Astrocyte (in vitro differentiated cells and primary cell): ENCODE measurements at regions not wholly inside any gene's neighbourhood (a gene's known extent, or its start where the extent isn't known, plus 50 kb on each side); places are given as distances from the start of the nearest gene placed in this dataset.

ENCODE experiments used
- DNase-seq: peaks from one replicate; pipeline ENCODE4 v3.0.0-alpha.2; 2010; ENCODE audit warnings: low read depth
- FAIRE-seq: peaks from 2 replicates; lab custom pipeline; 2011; peaks lifted over from hg19 to GRCh38; lab: Jason Lieb, UNC
- H2AFZ ChIP-seq: 2 replicates; pipeline ENCODE4 v1.6.0; 2012; ENCODE audit warnings: low read depth, low read length, inconsistent platforms
- H3K27ac ChIP-seq: 2 replicates; pipeline ENCODE4 v1.5.1; 2011; ENCODE audit warnings: low read depth, low read length, inconsistent platforms
- H3K27me3 ChIP-seq: 2 replicates; pipeline ENCODE4 v1.6.0; 2011; ENCODE audit warnings: low read length, inconsistent platforms; ENCODE audit not compliant: insufficient read depth
- H3K36me3 ChIP-seq: 2 replicates; pipeline ENCODE4 v1.5.1; 2011; ENCODE audit warnings: low read length, inconsistent platforms; ENCODE audit not compliant: insufficient read depth
- H3K4me1 ChIP-seq: 2 replicates; pipeline ENCODE4 v1.5.1; 2011; ENCODE audit warnings: low read length, inconsistent platforms; ENCODE audit not compliant: insufficient read depth
- H3K4me2 ChIP-seq: 2 replicates; pipeline ENCODE4 v1.6.0; 2012; ENCODE audit warnings: low read length, inconsistent platforms
- H3K4me3 ChIP-seq: 2 replicates; pipeline ENCODE4 v1.5.1; 2011; ENCODE audit warnings: low read depth, mild to moderate bottlenecking, low read length, inconsistent platforms; ENCODE audit not compliant: insufficient read depth
- H3K79me2 ChIP-seq: 2 replicates; pipeline ENCODE4 v1.6.0; 2012; ENCODE audit warnings: mild to moderate bottlenecking, low read length, inconsistent platforms; ENCODE audit not compliant: insufficient read depth
- H3K9ac ChIP-seq: 2 replicates; pipeline ENCODE4 v1.6.0; 2012; ENCODE audit warnings: mild to moderate bottlenecking, low read length, inconsistent platforms
- H3K9me3 ChIP-seq: 2 replicates; pipeline ENCODE4 v1.5.1; 2012; ENCODE audit warnings: low read depth, mild to moderate bottlenecking, low read length, inconsistent platforms; ENCODE audit not compliant: insufficient read depth
- H4K20me1 ChIP-seq: 2 replicates; pipeline ENCODE4 v1.6.0; 2012; ENCODE audit warnings: low read length, inconsistent platforms; ENCODE audit not compliant: insufficient read depth
- H3K27ac Mint-ChIP-seq: one replicate; pipeline ENCODE4 v1.8.0; 2021; ENCODE audit warnings: mild to moderate bottlenecking, mixed read lengths; ENCODE audit not compliant: unreplicated experiment
- H3K27me3 Mint-ChIP-seq: one replicate; pipeline ENCODE4 v1.8.0; 2021; ENCODE audit warnings: low read depth, mixed read lengths; ENCODE audit not compliant: unreplicated experiment
- H3K36me3 Mint-ChIP-seq: one replicate; pipeline ENCODE4 v1.8.0; 2021; ENCODE audit warnings: low read depth, mixed read lengths; ENCODE audit not compliant: unreplicated experiment
- H3K4me1 Mint-ChIP-seq: one replicate; pipeline ENCODE4 v1.8.0; 2021; ENCODE audit warnings: low read depth, mixed read lengths; ENCODE audit not compliant: unreplicated experiment
- H3K4me3 Mint-ChIP-seq: one replicate; pipeline ENCODE4 v1.8.0; 2021; ENCODE audit warnings: mild to moderate bottlenecking, moderate library complexity, mixed read lengths; ENCODE audit not compliant: unreplicated experiment
- H3K9me3 Mint-ChIP-seq: one replicate; pipeline ENCODE4 v1.8.0; 2021; ENCODE audit warnings: mild to moderate bottlenecking, mixed read lengths; ENCODE audit not compliant: unreplicated experiment
- CTCF ChIP-seq: IDR thresholded peaks from 2 replicates; pipeline ENCODE4 v1.5.1; 2011; ENCODE audit warnings: low read depth, mild to moderate bottlenecking, inconsistent platforms, low read length, moderate library complexity; ENCODE audit not compliant: insufficient read depth
- EZH2 ChIP-seq: IDR thresholded peaks from 2 replicates; pipeline ENCODE4 v1.6.1; 2012; ENCODE audit warnings: mild to moderate bottlenecking, low read length, inconsistent platforms; ENCODE audit not compliant: insufficient read depth

- Histone ChIP-seq H3K4me3 (no peak overlapping the region), H3K9ac (no peak overlapping the region), H3K9me3 (no peaks in the 10 kb centered on the region), H2AFZ (no peak overlapping the region), H3K27ac (no peak overlapping the region), H3K27me3 (no peaks in the 10 kb centered on the region), H3K4me1 (no peaks in the 10 kb centered on the region), H3K79me2 (no peaks in the 10 kb centered on the region), H4K20me1 (no peaks in the 10 kb centered on the region), H3K36me3 (no peaks in the 10 kb centered on the region), H3K4me2 (no peak overlapping the region)
- Mint-ChIP-seq H3K36me3 (no peaks in the 10 kb centered on the region), H3K9me3 (peaks cover 1% of the 10 kb centered on the region), H3K4me1 (no peaks in the 10 kb centered on the region), H3K27me3 (no peaks in the 10 kb centered on the region), H3K4me3 (no peak overlapping the region), H3K27ac (no peak overlapping the region)
- TF ChIP-seq EZH2 (no peak), CTCF (no peak)
- DNase-seq = no peak
- FAIRE-seq = no peak
Observed at GRCh38 chr4:119794681-119795080, 166.1 kb upstream of the PDE5A start.

- no peak overlapping the region for H2AFZ ChIP-seq
- no peak overlapping the region for H3K9ac ChIP-seq
- no peak for TF ChIP-seq EZH2
- TF ChIP-seq CTCF = no peak
- DNase-seq (no peak), FAIRE-seq (no peak)
- no peaks in the 10 kb centered on the region for H3K79me2 ChIP-seq
- no peak overlapping the region for H3K4me2 ChIP-seq
- H3K4me3 ChIP-seq = no peak overlapping the region
- H3K27ac Mint-ChIP-seq = no peak overlapping the region
- no peak overlapping the region for H3K27ac ChIP-seq
- H3K27me3 ChIP-seq = no peaks in the 10 kb centered on the region
- no peaks in the 10 kb centered on the region for H4K20me1 ChIP-seq
- no peak overlapping the region for H3K4me3 Mint-ChIP-seq
- H3K4me1 ChIP-seq = no peaks in the 10 kb centered on the region
- no peaks in the 10 kb centered on the region for H3K36me3 ChIP-seq
- no peaks in the 10 kb centered on the region for H3K36me3 Mint-ChIP-seq
- no peaks in the 10 kb centered on the region for H3K4me1 Mint-ChIP-seq
- H3K9me3 Mint-ChIP-seq = peaks cover 1% of the 10 kb centered on the region
- no peaks in the 10 kb centered on the region for H3K9me3 ChIP-seq
- no peaks in the 10 kb centered on the region for H3K27me3 Mint-ChIP-seq
Observed at GRCh38 chr4:119794113-119794512, 165.5 kb upstream of the PDE5A start.

DNA sequence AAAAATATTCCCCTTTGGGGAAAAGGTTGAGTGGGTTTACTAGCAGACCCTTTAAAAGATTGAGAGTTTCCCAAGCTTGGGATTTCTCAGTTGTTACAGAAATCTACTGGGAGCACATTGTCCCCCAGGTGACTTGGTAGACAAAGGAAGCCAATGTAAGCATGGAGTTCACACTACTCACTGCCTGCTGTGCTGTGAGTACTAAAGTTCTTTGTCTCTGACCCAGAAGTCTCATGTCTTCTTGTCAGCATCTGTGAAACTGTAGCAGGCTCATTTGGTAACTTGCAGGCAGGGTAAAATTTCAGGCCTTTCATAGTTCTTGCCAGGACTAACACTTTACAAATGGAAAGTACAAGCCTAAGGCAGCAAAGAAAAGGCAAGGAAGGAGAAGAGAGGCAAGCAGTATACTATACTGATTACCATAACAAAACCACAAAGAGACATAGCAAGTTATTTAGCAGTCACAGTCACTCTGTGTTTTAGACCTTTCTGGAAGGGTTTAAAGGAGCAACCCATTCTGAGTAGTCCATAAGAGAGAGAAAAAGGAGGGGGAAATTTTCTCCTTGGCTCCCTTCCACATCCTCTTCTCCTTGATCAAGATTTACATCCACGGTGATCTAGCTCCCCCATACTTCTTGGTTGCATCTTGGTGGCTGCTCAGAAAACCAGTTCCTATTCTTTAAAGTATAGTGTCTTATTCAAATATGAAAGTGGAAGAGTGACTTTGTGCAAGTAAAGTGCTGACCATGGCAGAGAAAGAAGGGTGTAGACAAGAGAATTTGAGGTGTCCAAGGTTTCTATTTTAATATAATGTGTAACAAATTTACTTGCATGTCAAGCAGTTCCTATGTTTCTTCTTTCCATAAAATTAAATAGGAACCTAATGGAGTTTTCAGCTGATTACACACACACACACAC lies 160.0 kb upstream of the PDE5A start:
- Histone ChIP-seq H3K9me3 (peaks cover under 1% of the 10 kb centered on the region), H4K20me1 (no peaks in the 10 kb centered on the region), H3K27me3 (no peaks in the 10 kb centered on the region), H3K4me2 (no peak overlapping the region), H3K4me1 (no peaks in the 10 kb centered on the region), H3K4me3 (no peak overlapping the region), H3K9ac (no peak overlapping the region), H3K36me3 (no peaks in the 10 kb centered on the region), H2AFZ (no peak overlapping the region), H3K79me2 (no peaks in the 10 kb centered on the region), H3K27ac (no peak overlapping the region)
- no peaks in the 10 kb centered on the region for H3K4me1 Mint-ChIP-seq
- TF ChIP-seq CTCF (no peak), EZH2 (no peak)
- no peak for DNase-seq
- no peaks in the 10 kb centered on the region for H3K36me3 Mint-ChIP-seq
- H3K27me3 Mint-ChIP-seq = no peaks in the 10 kb centered on the region
- H3K4me3 Mint-ChIP-seq = no peak overlapping the region
- H3K27ac Mint-ChIP-seq = no peak overlapping the region
- FAIRE-seq = no peak
- H3K9me3 Mint-ChIP-seq = peaks cover 1% of the 10 kb centered on the region
